HG03039 (cell line): ENCODE measurements at regions not wholly inside any gene's neighbourhood (a gene's known extent, or its start where the extent isn't known, plus 50 kb on each side); places are given as distances from the start of the nearest gene placed in this dataset.

Experiments
- ATAC-seq: cut with Tn5 transposase; IDR thresholded peaks from one replicate; pipeline ENCODE4 v1.9.1; 2021; ENCODE audit warnings: mild to moderate bottlenecking, moderate library complexity; ENCODE audit not compliant: unreplicated experiment

GRCh38 chr1:63038586-63038985 is 254.7 kb downstream of the ATG4C start:
- ATAC-seq, result no peak

GRCh38 chr1:63041660-63042059 is 257.7 kb downstream of the ATG4C start:
- ATAC-seq, result no peak

- no peak for ATAC-seq
Measured at GRCh38 chr1:63042278-63042677, 258.3 kb downstream of the ATG4C start.

GRCh38 chr1:63046539-63046938 is 262.6 kb downstream of the ATG4C start:
- ATAC-seq, result no peak

- no peak for ATAC-seq
Measured at GRCh38 chr1:63049135-63049534, 265.2 kb downstream of the ATG4C start.

- ATAC-seq, result no peak
Measured at GRCh38 chr1:63051356-63051755, 267.4 kb downstream of the ATG4C start.

- no peak for ATAC-seq
Measured at GRCh38 chr1:63051886-63052285, 268.0 kb downstream of the ATG4C start.

- no peak for ATAC-seq
Measured at GRCh38 chr1:63054184-63054583, 268.2 kb upstream of the FOXD3 start.

- no peak for ATAC-seq
Measured at GRCh38 chr1:63063367-63063766, 259.0 kb upstream of the FOXD3 start.

GRCh38 chr1:63064135-63064534 is 258.2 kb upstream of the FOXD3 start:
- no peak for ATAC-seq

- ATAC-seq, result no peak
Measured at GRCh38 chr1:63068626-63069025, 253.7 kb upstream of the FOXD3 start.

GRCh38 chr1:63069214-63069613 is 253.2 kb upstream of the FOXD3 start:
- ATAC-seq, result no peak

- ATAC-seq, result no peak
Measured at GRCh38 chr1:63073309-63074306, 248.8 kb upstream of the FOXD3 start.

GRCh38 chr1:63074321-63074720 is 248.0 kb upstream of the FOXD3 start:
- no peak for ATAC-seq

GRCh38 chr1:63082766-63083165 is 239.6 kb upstream of the FOXD3 start:
- ATAC-seq, result no peak

GRCh38 chr1:63087966-63088365 is 234.4 kb upstream of the FOXD3 start:
- no peak for ATAC-seq

GRCh38 chr1:63099188-63099587 is 223.2 kb upstream of the FOXD3 start:
- ATAC-seq, result no peak

- ATAC-seq, result no peak
Measured at GRCh38 chr1:63101336-63101735, 221.0 kb upstream of the FOXD3 start.

- ATAC-seq, result no peak
Measured at GRCh38 chr1:63103682-63104081, 218.7 kb upstream of the FOXD3 start.

GRCh38 chr1:63107066-63107465 is 215.3 kb upstream of the FOXD3 start:
- ATAC-seq, result no peak

GRCh38 chr1:63108206-63108605 is 214.2 kb upstream of the FOXD3 start:
- no peak for ATAC-seq

- peak; percentile 74 for ATAC-seq
Measured at GRCh38 chr1:63112155-63112900, 210.0 kb upstream of the FOXD3 start.
